Fibroblast of the aortic adventitia (primary cell): ENCODE measurements at regions not wholly inside any gene's neighbourhood (a gene's known extent, or its start where the extent isn't known, plus 50 kb on each side); places are given as distances from the start of the nearest gene placed in this dataset.

ENCODE experiments used
- DNase-seq: peaks from one replicate; pipeline ENCODE4 v3.0.0-alpha.2; 2010; ENCODE audit warnings: low read depth
- H3K4me3 ChIP-seq: 2 replicates; pipeline ENCODE4 v1.5.1; 2011; ENCODE audit warnings: low read depth, mild to moderate bottlenecking, control low read depth, low read length, moderate library complexity
- CTCF ChIP-seq: IDR thresholded peaks from 2 replicates; pipeline ENCODE4 v1.5.1; 2011; ENCODE audit warnings: mild to moderate bottlenecking, low read length, control low read depth, inconsistent platforms; ENCODE audit not compliant: insufficient read depth

GRCh38 chr1:208405014-208405413 lies 160.8 kb upstream of the PLXNA2 start:
- no peak for DNase-seq
- no peak overlapping the region for H3K4me3 ChIP-seq
- no peak for TF ChIP-seq CTCF

- TF ChIP-seq CTCF, result no peak
- no peak overlapping the region for H3K4me3 ChIP-seq
- DNase-seq, result no peak
These were observed 165.0 kb upstream of the PLXNA2 start for GRCh38 chr1:208409176-208409575.

- no peak for TF ChIP-seq CTCF
- H3K4me3 ChIP-seq, result no peak overlapping the region
- no peak for DNase-seq
These were observed 166.2 kb upstream of the PLXNA2 start for GRCh38 chr1:208410409-208410808.

GRCh38 chr1:208413006-208413405 lies 168.8 kb upstream of the PLXNA2 start:
- no peak for DNase-seq
- no peak overlapping the region for H3K4me3 ChIP-seq
- TF ChIP-seq CTCF, result no peak

GRCh38 chr1:208418667-208419066 lies 174.5 kb upstream of the PLXNA2 start:
- TF ChIP-seq CTCF, result no peak
- DNase-seq, result no peak
- no peak overlapping the region for H3K4me3 ChIP-seq

- DNase-seq, result no peak
- H3K4me3 ChIP-seq, result no peak overlapping the region
- no peak for TF ChIP-seq CTCF
These were observed 175.7 kb upstream of the PLXNA2 start for GRCh38 chr1:208419746-208420420.

- no peak overlapping the region for H3K4me3 ChIP-seq
- no peak for TF ChIP-seq CTCF
These were observed 176.5 kb upstream of the PLXNA2 start for GRCh38 chr1:208420696-208421095.

More at GRCh38 chr1:208420696-208421095, 176.5 kb upstream of the PLXNA2 start:
- no peak for DNase-seq
